ENCODE measurements at regions not wholly inside any gene's neighbourhood (a gene's known extent, or its start where the extent isn't known, plus 50 kb on each side); places are given as distances from the start of the nearest gene placed in this dataset.

- H3K27me3 ChIP-seq (ENCODE audit: control insufficient read depth, insufficient read depth, low read length) = no peaks in the 10 kb centered on the region
Observed at GRCh38 chr7:12052211-12052610, 158.9 kb upstream of the TMEM106B start.

GRCh38 chr7:12053561-12053960, 157.5 kb upstream of the TMEM106B start:
- H2AFZ ChIP-seq (ENCODE audit: low read length) = no peak overlapping the region
- no peak overlapping the region for H3K4me2 ChIP-seq (ENCODE audit: extremely low read depth, insufficient read depth, low read length)
- H3K27ac ChIP-seq (ENCODE audit: insufficient read depth, low read length) = no peak overlapping the region
- no peak for TF ChIP-seq EZH2 (IDR thresholded peaks at IDR 0.05; ENCODE audit: low read length, missing control alignments)
- no peaks in the 10 kb centered on the region for H3K79me2 ChIP-seq (ENCODE audit: control insufficient read depth, insufficient read depth, low read length)
- no peak overlapping the region for H3K4me3 ChIP-seq (replicated peaks in 1 of 4; ENCODE audit: control extremely low read depth in 1 of 4, insufficient read depth in 1 of 4, low read depth in 3 of 4, low read length in 4 of 4)
- no peaks in the 10 kb centered on the region for H4K20me1 ChIP-seq (ENCODE audit: control insufficient read depth, extremely low read depth, insufficient read depth, low read length)
- no peaks in the 10 kb centered on the region for H3K27me3 ChIP-seq (ENCODE audit: control insufficient read depth, insufficient read depth, low read length)
- H3K4me1 ChIP-seq (ENCODE audit: control insufficient read depth, extremely low read depth, insufficient read depth, low read length) = no peaks in the 10 kb centered on the region
- no peak for DNase-seq (ENCODE audit: low read depth in 2 of 2)
- H3K36me3 ChIP-seq (ENCODE audit: control insufficient read depth, insufficient read depth, low read length) = no peaks in the 10 kb centered on the region
- no peak overlapping the region for H3K9ac ChIP-seq (ENCODE audit: insufficient read depth, low read length)
- no peaks in the 10 kb centered on the region for H3K9me3 ChIP-seq (ENCODE audit: control insufficient read depth, insufficient read depth, low read depth, low read length)

More at GRCh38 chr7:12052211-12052610, 158.9 kb upstream of the TMEM106B start:
- H3K4me3 ChIP-seq (replicated peaks in 1 of 4; ENCODE audit: control extremely low read depth in 1 of 4, insufficient read depth in 1 of 4, low read depth in 3 of 4, low read length in 4 of 4) = no peak overlapping the region
- no peaks in the 10 kb centered on the region for H3K9me3 ChIP-seq (ENCODE audit: control insufficient read depth, insufficient read depth, low read depth, low read length)
- no peaks in the 10 kb centered on the region for H3K79me2 ChIP-seq (ENCODE audit: control insufficient read depth, insufficient read depth, low read length)
- TF ChIP-seq CTCF (conservative IDR thresholded peaks at IDR 0.05 in 1 of 2, IDR thresholded peaks at IDR 0.05 in 1 of 2; ENCODE audit: low read depth in 1 of 2, low read length in 2 of 2) (no peak), EZH2 (IDR thresholded peaks at IDR 0.05; ENCODE audit: low read length, missing control alignments) (no peak)
- peak in 1 of 2 donors; percentile 60 for DNase-seq (ENCODE audit: low read depth in 2 of 2)
- no peak overlapping the region for H3K9ac ChIP-seq (ENCODE audit: insufficient read depth, low read length)
- no peak overlapping the region for H3K27ac ChIP-seq (ENCODE audit: insufficient read depth, low read length)
- H3K4me2 ChIP-seq (ENCODE audit: extremely low read depth, insufficient read depth, low read length) = no peak overlapping the region
- no peak overlapping the region for H2AFZ ChIP-seq (ENCODE audit: low read length)
- no peaks in the 10 kb centered on the region for H4K20me1 ChIP-seq (ENCODE audit: control insufficient read depth, extremely low read depth, insufficient read depth, low read length)
- no peaks in the 10 kb centered on the region for H3K36me3 ChIP-seq (ENCODE audit: control insufficient read depth, insufficient read depth, low read length)
- no peaks in the 10 kb centered on the region for H3K4me1 ChIP-seq (ENCODE audit: control insufficient read depth, extremely low read depth, insufficient read depth, low read length)

- Histone ChIP-seq H3K4me2 (ENCODE audit: extremely low read depth, insufficient read depth, low read length) (no peak overlapping the region), H3K9me3 (ENCODE audit: control insufficient read depth, insufficient read depth, low read depth, low read length) (no peaks in the 10 kb centered on the region), H3K9ac (ENCODE audit: insufficient read depth, low read length) (no peak overlapping the region), H3K79me2 (ENCODE audit: control insufficient read depth, insufficient read depth, low read length) (no peaks in the 10 kb centered on the region), H3K4me1 (ENCODE audit: control insufficient read depth, extremely low read depth, insufficient read depth, low read length) (no peaks in the 10 kb centered on the region), H3K27ac (ENCODE audit: insufficient read depth, low read length) (no peak overlapping the region), H3K27me3 (ENCODE audit: control insufficient read depth, insufficient read depth, low read length) (no peaks in the 10 kb centered on the region), H3K4me3 (replicated peaks in 1 of 4; ENCODE audit: control extremely low read depth in 1 of 4, insufficient read depth in 1 of 4, low read depth in 3 of 4, low read length in 4 of 4) (no peak overlapping the region), H4K20me1 (ENCODE audit: control insufficient read depth, extremely low read depth, insufficient read depth, low read length) (no peaks in the 10 kb centered on the region), H2AFZ (ENCODE audit: low read length) (no peak overlapping the region), H3K36me3 (ENCODE audit: control insufficient read depth, insufficient read depth, low read length) (no peaks in the 10 kb centered on the region)
- TF ChIP-seq CTCF (conservative IDR thresholded peaks at IDR 0.05 in 1 of 2, IDR thresholded peaks at IDR 0.05 in 1 of 2; ENCODE audit: low read depth in 1 of 2, low read length in 2 of 2) (no peak), EZH2 (IDR thresholded peaks at IDR 0.05; ENCODE audit: low read length, missing control alignments) (no peak)
- DNase-seq (ENCODE audit: low read depth in 2 of 2) = peak in 1 of 2 donors; percentile 14
Observed at GRCh38 chr7:12054830-12055229, 156.3 kb upstream of the TMEM106B start.

Measured in fibroblast of lung (primary cell).